ENCODE measurements at regions not wholly inside any gene's neighbourhood (a gene's known extent, or its start where the extent isn't known, plus 50 kb on each side); places are given as distances from the start of the nearest gene placed in this dataset.

DNA sequence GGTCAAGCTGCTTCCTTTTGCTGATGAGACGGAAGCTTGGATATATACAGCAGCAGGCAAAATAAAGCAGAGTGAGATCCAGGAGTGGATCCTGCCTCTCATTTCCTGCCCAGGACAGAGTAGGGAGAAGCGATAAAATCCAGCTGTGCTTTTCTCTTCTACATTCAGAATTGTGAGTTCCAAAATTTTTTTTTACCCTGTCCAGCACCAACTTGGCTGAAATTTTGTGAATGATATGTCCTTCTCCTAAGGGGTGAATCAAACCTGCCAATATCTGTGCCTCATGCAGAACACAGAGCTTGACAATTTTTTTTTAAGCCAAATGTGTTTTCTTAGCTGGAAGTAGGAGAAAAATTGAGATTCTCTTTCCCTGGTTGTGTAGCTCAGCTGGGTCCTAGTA is 235.6 kb upstream of the CHD6 start:
- FAIRE-seq = no peak
- no peak for TF ChIP-seq SPI1 (IDR thresholded peaks at IDR 0.05; ENCODE audit: low read depth, low read length)
- no peak for TF ChIP-seq POU2F2 (IDR thresholded peaks at IDR 0.05; ENCODE audit: low read depth, low read length)
- TF ChIP-seq PAX5 (IDR thresholded peaks at IDR 0.05; ENCODE audit: insufficient read depth, low read length, severe bottlenecking) = no peak
- TF ChIP-seq POLR2A (IDR thresholded peaks at IDR 0.05; ENCODE audit: low read depth, low read length) = no peak
- no peak for TF ChIP-seq TAF1 (IDR thresholded peaks at IDR 0.05; ENCODE audit: low read depth, low read length)
- no peak for TF ChIP-seq POLR2AphosphoS5 (IDR thresholded peaks at IDR 0.05; ENCODE audit: low read depth, low read length)
- DNase-seq (ENCODE audit: insufficient read length, low spot score) = no peak

DNA sequence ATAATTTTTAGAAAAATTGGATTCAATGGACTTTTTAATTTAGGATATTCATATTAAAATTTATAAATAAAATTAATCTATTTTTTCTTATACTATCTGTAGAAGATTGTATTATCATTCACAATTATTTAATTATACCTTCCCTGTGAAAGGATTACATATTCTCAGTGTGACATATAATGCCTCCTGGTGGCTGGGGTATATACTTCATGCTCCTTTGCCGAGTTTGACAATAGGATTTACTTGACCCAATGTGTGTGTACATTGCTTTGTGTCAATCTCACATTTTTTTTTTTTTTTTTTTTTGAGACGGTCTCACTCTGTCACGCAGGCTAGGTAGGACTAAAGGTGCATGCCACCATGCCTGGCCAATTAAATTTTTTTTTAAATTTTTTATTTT is 230.0 kb upstream of the CHD6 start:
- TF ChIP-seq SPI1 (IDR thresholded peaks at IDR 0.05; ENCODE audit: low read depth, low read length) (no peak), PAX5 (IDR thresholded peaks at IDR 0.05; ENCODE audit: insufficient read depth, low read length, severe bottlenecking) (no peak), POLR2AphosphoS5 (IDR thresholded peaks at IDR 0.05; ENCODE audit: low read depth, low read length) (no peak), POLR2A (IDR thresholded peaks at IDR 0.05; ENCODE audit: low read depth, low read length) (no peak), POU2F2 (IDR thresholded peaks at IDR 0.05; ENCODE audit: low read depth, low read length) (no peak), TAF1 (IDR thresholded peaks at IDR 0.05; ENCODE audit: low read depth, low read length) (no peak)
- DNase-seq (ENCODE audit: insufficient read length, low spot score) = no peak
- FAIRE-seq = no peak

DNA sequence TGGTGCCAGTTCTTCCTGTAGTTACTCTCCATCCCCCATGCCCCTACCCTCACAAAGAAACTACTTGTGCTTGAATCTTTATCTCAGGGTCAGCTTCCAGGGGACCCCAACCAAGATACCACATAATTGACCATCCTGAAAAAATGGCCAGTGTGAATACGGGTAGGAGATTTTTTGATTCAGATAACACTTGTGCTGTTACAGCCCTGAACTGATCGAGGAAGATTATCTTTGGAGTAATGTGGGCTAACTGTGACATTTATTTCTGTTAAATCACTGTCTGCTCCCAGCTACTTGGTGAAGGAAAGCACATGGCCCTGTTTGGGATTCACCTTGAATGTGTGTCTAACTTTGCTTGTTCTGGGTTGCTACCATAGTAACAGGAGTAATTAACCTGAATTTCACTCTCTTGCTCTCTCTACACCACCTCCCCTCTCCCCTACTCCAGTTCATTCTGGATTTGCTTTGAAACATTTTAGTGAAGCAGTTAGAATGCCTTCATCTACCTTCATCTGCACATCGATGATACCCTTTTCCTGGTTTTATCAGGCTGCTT is 219.6 kb upstream of the CHD6 start:
- TF ChIP-seq SPI1 (IDR thresholded peaks at IDR 0.05; ENCODE audit: low read depth, low read length) (no peak), POLR2AphosphoS5 (IDR thresholded peaks at IDR 0.05; ENCODE audit: low read depth, low read length) (no peak), POU2F2 (IDR thresholded peaks at IDR 0.05; ENCODE audit: low read depth, low read length) (no peak), PAX5 (IDR thresholded peaks at IDR 0.05; ENCODE audit: insufficient read depth, low read length, severe bottlenecking) (no peak), POLR2A (IDR thresholded peaks at IDR 0.05; ENCODE audit: low read depth, low read length) (no peak), TAF1 (IDR thresholded peaks at IDR 0.05; ENCODE audit: low read depth, low read length) (no peak)
- no peak for DNase-seq (ENCODE audit: insufficient read length, low spot score)
- no peak for FAIRE-seq

DNA sequence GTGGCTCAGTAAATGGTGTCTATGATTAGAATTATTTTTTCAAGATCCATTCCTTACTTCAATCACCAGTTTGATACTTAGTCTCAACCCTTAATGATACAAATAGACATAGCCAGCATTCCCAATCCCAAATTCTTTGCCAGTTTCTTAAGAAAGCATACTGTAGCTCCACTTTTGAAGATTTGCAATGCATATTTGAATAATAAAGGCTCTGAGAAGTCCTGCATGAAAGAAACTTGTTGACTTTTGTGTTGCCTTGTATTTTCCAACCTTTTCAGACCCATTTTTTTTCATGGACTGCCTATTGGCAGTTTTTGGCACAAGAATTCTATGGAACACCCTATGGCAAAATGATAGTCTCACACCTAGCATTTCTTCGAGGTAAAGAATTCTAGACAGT is 215.6 kb upstream of the CHD6 start:
- no peak for FAIRE-seq
- DNase-seq (ENCODE audit: insufficient read length, low spot score) = no peak
- TF ChIP-seq PAX5 (IDR thresholded peaks at IDR 0.05; ENCODE audit: insufficient read depth, low read length, severe bottlenecking) (no peak), POLR2A (IDR thresholded peaks at IDR 0.05; ENCODE audit: low read depth, low read length) (no peak), POLR2AphosphoS5 (IDR thresholded peaks at IDR 0.05; ENCODE audit: low read depth, low read length) (no peak), POU2F2 (IDR thresholded peaks at IDR 0.05; ENCODE audit: low read depth, low read length) (no peak), SPI1 (IDR thresholded peaks at IDR 0.05; ENCODE audit: low read depth, low read length) (no peak), TAF1 (IDR thresholded peaks at IDR 0.05; ENCODE audit: low read depth, low read length) (no peak)

DNA sequence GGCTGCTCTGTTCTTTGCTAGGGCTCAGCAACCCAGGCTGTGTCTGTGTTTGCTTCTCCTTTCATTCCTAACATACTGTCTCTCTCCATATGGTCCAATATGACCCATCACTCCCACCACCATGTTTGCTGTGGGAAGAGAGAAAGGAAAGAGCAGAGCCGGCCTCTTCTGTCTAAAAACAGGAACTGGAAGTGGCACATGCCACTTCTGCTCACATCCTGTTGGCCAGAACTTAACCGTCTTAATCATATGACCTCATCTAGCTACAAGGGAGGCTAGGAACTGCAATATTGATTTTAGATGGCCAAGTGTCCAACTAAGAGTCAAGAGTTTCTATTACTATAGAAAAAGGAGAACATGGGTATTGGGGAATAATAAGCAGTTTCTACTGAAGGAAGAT is 212.5 kb upstream of the CHD6 start:
- no peak for TF ChIP-seq TAF1 (IDR thresholded peaks at IDR 0.05; ENCODE audit: low read depth, low read length)
- peak; percentile 78 for TF ChIP-seq SPI1 (IDR thresholded peaks at IDR 0.05; ENCODE audit: low read depth, low read length)
- FAIRE-seq = no peak
- no peak for DNase-seq (ENCODE audit: insufficient read length, low spot score)

DNA sequence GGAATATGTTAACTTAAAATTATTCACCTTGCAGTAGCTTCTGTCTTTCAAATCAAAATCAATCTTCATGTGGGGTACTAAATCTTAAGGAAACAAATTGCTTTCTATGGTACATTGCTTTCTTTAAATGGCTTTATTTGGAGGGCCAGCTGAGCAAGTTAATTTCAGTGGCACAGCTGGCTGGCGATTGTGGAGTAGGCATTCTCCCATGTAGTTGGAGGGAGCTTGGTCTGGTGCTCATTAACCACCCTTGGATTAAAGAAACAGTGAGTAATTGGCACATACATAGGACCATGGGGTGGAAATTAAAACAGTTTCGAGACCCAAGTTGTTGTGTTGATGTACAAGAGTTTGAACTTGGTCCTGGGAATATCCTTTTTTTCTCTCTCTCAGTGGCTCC is 201.3 kb upstream of the CHD6 start:
- TF ChIP-seq POU2F2 (IDR thresholded peaks at IDR 0.05; ENCODE audit: low read depth, low read length) (no peak), POLR2AphosphoS5 (IDR thresholded peaks at IDR 0.05; ENCODE audit: low read depth, low read length) (no peak), TAF1 (IDR thresholded peaks at IDR 0.05; ENCODE audit: low read depth, low read length) (no peak), PAX5 (IDR thresholded peaks at IDR 0.05; ENCODE audit: insufficient read depth, low read length, severe bottlenecking) (no peak), SPI1 (IDR thresholded peaks at IDR 0.05; ENCODE audit: low read depth, low read length) (no peak), POLR2A (IDR thresholded peaks at IDR 0.05; ENCODE audit: low read depth, low read length) (no peak)
- no peak for FAIRE-seq
- DNase-seq (ENCODE audit: insufficient read length, low spot score) = no peak

DNA sequence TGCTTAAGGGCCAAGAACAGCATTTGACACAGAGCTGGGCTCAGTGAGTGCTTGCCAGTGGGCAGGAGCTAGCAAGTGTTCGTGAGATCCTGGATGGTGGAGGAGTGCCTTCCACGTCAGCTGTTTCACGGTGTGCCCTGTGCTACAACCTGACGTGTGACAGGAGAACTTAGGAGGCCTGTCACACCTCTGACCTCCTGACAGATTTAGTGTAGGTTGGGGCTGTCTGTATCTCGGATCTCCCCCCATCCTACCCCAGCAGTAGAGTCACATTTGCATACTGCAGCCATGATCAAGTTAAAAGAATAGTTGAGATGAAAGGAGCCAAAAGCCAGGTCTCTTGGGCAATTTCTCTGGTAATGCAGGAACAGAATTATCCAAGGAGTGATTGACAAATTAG is 200.8 kb upstream of the CHD6 start:
- FAIRE-seq (no peak), DNase-seq (ENCODE audit: insufficient read length, low spot score) (no peak)
- no peak for TF ChIP-seq POU2F2 (IDR thresholded peaks at IDR 0.05; ENCODE audit: low read depth, low read length)
- TF ChIP-seq TAF1 (IDR thresholded peaks at IDR 0.05; ENCODE audit: low read depth, low read length) = no peak
- TF ChIP-seq PAX5 (IDR thresholded peaks at IDR 0.05; ENCODE audit: insufficient read depth, low read length, severe bottlenecking) = no peak

DNA sequence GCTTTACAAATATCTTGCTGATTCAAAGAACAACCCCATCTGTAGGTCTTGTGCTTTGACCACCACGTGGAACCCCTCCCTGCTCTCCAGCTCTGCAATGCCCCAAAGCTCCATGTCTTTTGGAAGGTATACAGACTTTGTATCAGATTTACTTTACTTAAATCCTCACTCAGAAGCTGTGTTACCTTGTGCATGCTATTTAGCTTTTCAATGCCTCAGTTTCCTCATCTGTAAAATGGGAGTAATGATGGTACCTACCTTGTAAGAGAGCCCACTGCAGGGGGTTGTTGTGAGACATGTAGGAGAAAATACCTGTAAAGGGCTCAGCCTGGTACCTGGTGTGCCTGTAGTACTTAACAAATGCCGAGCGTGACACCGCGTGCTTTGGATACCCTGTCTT is 200.2 kb upstream of the CHD6 start:
- TF ChIP-seq POLR2AphosphoS5 (IDR thresholded peaks at IDR 0.05; ENCODE audit: low read depth, low read length) (no peak), POU2F2 (IDR thresholded peaks at IDR 0.05; ENCODE audit: low read depth, low read length) (no peak), TAF1 (IDR thresholded peaks at IDR 0.05; ENCODE audit: low read depth, low read length) (no peak), POLR2A (IDR thresholded peaks at IDR 0.05; ENCODE audit: low read depth, low read length) (no peak), SPI1 (IDR thresholded peaks at IDR 0.05; ENCODE audit: low read depth, low read length) (no peak), PAX5 (IDR thresholded peaks at IDR 0.05; ENCODE audit: insufficient read depth, low read length, severe bottlenecking) (no peak)
- DNase-seq (ENCODE audit: insufficient read length, low spot score) (no peak), FAIRE-seq (no peak)

DNA sequence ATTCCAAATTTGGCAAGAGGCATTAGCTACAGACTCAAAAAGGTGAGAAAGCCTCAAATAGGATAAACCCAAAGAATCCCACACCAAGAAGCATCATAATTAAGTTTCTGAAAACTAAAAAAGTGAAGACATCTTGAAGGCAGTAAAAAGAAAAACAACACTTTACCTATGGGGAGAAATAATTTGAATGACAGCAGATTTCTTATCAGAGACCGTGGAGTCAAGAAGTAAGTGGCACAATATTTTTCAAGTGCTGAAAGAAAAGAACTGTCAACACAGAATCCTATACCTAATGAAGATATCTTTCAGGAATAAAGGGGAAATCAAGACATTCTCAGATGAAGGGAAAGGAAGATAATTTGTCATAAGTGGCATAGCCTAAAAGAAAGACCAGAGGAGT is 193.3 kb upstream of the CHD6 start:
- no peak for TF ChIP-seq POLR2AphosphoS5 (IDR thresholded peaks at IDR 0.05; ENCODE audit: low read depth, low read length)
- DNase-seq (ENCODE audit: insufficient read length, low spot score) = no peak
- no peak for FAIRE-seq

DNA sequence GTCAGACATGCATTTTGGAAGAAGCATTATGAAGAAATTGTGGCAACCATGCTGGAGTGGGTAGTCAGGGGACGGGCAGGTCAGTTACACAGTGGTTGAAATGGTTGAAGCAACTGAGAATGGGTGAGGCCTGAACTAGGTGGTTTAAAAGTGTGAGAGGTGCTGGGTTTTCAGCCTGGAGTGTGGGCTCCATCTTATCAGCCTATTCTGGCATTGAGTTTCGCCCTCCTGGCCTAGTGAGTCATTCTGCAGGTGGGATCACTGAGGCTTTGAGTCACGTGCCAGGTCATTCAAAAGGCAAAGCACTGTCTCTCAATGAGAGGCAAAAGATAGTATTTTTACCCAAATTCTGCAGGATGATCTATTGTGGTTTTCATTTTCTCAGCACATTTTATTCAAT is 181.9 kb upstream of the CHD6 start:
- FAIRE-seq (no peak), DNase-seq (ENCODE audit: insufficient read length, low spot score) (no peak)
- no peak for TF ChIP-seq POLR2A (IDR thresholded peaks at IDR 0.05; ENCODE audit: low read depth, low read length)
- no peak for TF ChIP-seq TAF1 (IDR thresholded peaks at IDR 0.05; ENCODE audit: low read depth, low read length)
- TF ChIP-seq POLR2AphosphoS5 (IDR thresholded peaks at IDR 0.05; ENCODE audit: low read depth, low read length) = no peak
- TF ChIP-seq POU2F2 (IDR thresholded peaks at IDR 0.05; ENCODE audit: low read depth, low read length) = no peak
- no peak for TF ChIP-seq SPI1 (IDR thresholded peaks at IDR 0.05; ENCODE audit: low read depth, low read length)
- TF ChIP-seq PAX5 (IDR thresholded peaks at IDR 0.05; ENCODE audit: insufficient read depth, low read length, severe bottlenecking) = no peak

Data from GM12891 (cell line).